DND-41 (cell line): ENCODE measurements at regions not wholly inside any gene's neighbourhood (a gene's known extent, or its start where the extent isn't known, plus 50 kb on each side); places are given as distances from the start of the nearest gene placed in this dataset.

Experiments
- ATAC-seq: fragments of 200-7000 bp; cut with Tn5 transposase; 3 replicates; pipeline ENCODE4 v1.9.1; 2021; ENCODE audit warnings: low read depth; ENCODE audit not compliant: insufficient read depth
- DNase-seq: peaks from one replicate; pipeline ENCODE4 v3.0.0-alpha.2; 2020
- H2AFZ ChIP-seq: 2 replicates; pipeline ENCODE4 v1.6.0; 2012; ENCODE audit warnings: low read depth, low read length
- H3K27ac ChIP-seq: 2 replicates; pipeline ENCODE4 v1.5.1; 2012; ENCODE audit warnings: low read length, inconsistent platforms
- H3K27me3 ChIP-seq: fragments of 200-600 bp; sonication (generic); 2 replicates; pipeline ENCODE4 v1.6.0; 2012; ENCODE audit warnings: low read length, mild to moderate bottlenecking, inconsistent platforms; ENCODE audit not compliant: insufficient read depth, poor library complexity
- H3K36me3 ChIP-seq: 2 replicates; pipeline ENCODE4 v1.5.1; 2012; ENCODE audit warnings: low read length, inconsistent platforms; ENCODE audit not compliant: insufficient read depth
- H3K4me1 ChIP-seq: 2 replicates; pipeline ENCODE4 v1.5.1; 2012; ENCODE audit warnings: mild to moderate bottlenecking, low read length; ENCODE audit not compliant: insufficient read depth
- H3K4me2 ChIP-seq: 2 replicates; pipeline ENCODE4 v1.6.0; 2012; ENCODE audit warnings: mild to moderate bottlenecking, moderate library complexity, low read length, inconsistent platforms; ENCODE audit not compliant: insufficient read depth
- H3K4me3 ChIP-seq, 2 experiments: fragments of 200-600 bp in 1 of 2; shearing (Covaris generic) in 1 of 2; 2 replicates each; pipeline ENCODE4 v1.5.1; 2012 to 2016; ENCODE audit warnings: inconsistent platforms in 2 of 2, low read length in 2 of 2, mild to moderate bottlenecking in 2 of 2, low read depth in 1 of 2, moderate library complexity in 1 of 2
- H3K79me2 ChIP-seq: 2 replicates; pipeline ENCODE4 v1.6.0; 2012; ENCODE audit warnings: low read length, inconsistent platforms; ENCODE audit not compliant: insufficient read depth
- H3K9ac ChIP-seq: 2 replicates; pipeline ENCODE4 v1.6.0; 2012; ENCODE audit warnings: low read depth, mild to moderate bottlenecking, inconsistent platforms, low read length, moderate library complexity
- H3K9me3 ChIP-seq: 2 replicates; pipeline ENCODE4 v1.5.1; 2012; ENCODE audit warnings: low read length, moderate library complexity, mild to moderate bottlenecking, inconsistent platforms; ENCODE audit not compliant: insufficient read depth, severe bottlenecking
- H4K20me1 ChIP-seq: 2 replicates; pipeline ENCODE4 v1.6.0; 2012; ENCODE audit warnings: low read length; ENCODE audit not compliant: insufficient read depth
- EZH2 ChIP-seq: IDR thresholded peaks from 3 replicates; pipeline ENCODE4 v1.6.1; 2012; ENCODE audit warnings: borderline replicate concordance, low read depth, mild to moderate bottlenecking, moderate library complexity, low read length, inconsistent platforms; ENCODE audit not compliant: severe bottlenecking
- TF ChIP-seq, protein P1 (sequence below): IDR thresholded peaks from 2 replicates; pipeline ENCODE4 v1.5.1; 2012; ENCODE audit warnings: borderline replicate concordance, low read length, moderate library complexity, mild to moderate bottlenecking; ENCODE audit not compliant: poor library complexity, severe bottlenecking; ENCODE audit errors: extremely low read depth

DNA sequence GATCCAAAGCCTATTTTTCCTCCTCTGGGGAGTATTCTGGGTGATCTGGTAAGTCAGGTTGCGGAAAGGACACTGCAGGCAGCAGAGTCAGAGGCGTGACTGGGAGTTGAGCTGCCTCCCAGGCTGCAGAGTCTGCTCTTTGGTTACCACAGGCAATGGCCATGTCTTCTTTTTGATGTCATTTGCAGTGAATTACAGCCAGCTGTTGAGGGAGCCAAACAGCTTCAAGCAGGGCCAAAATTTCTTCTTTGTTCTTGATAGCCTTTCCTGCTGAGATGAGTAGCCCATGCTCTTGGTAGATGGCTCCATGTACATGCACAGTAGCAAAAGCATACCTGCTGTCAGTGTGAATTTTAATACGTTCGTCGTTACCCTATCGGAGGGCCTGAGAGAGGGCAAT is 116.6 kb upstream of the PZP start:
- no peak overlapping the region for H3K9ac ChIP-seq
- H3K4me3 ChIP-seq: no peak overlapping the region
- DNase-seq: no peak
- H3K4me1 ChIP-seq: no peaks in the 10 kb centered on the region
- H3K79me2 ChIP-seq: no peaks in the 10 kb centered on the region
- H3K9me3 ChIP-seq: no peaks in the 10 kb centered on the region
- no peaks in the 10 kb centered on the region for H4K20me1 ChIP-seq
- H3K27me3 ChIP-seq: no peaks in the 10 kb centered on the region
- no peak overlapping the region for H2AFZ ChIP-seq
- TF ChIP-seq EZH2: no peak
- TF ChIP-seq, protein P1, sequence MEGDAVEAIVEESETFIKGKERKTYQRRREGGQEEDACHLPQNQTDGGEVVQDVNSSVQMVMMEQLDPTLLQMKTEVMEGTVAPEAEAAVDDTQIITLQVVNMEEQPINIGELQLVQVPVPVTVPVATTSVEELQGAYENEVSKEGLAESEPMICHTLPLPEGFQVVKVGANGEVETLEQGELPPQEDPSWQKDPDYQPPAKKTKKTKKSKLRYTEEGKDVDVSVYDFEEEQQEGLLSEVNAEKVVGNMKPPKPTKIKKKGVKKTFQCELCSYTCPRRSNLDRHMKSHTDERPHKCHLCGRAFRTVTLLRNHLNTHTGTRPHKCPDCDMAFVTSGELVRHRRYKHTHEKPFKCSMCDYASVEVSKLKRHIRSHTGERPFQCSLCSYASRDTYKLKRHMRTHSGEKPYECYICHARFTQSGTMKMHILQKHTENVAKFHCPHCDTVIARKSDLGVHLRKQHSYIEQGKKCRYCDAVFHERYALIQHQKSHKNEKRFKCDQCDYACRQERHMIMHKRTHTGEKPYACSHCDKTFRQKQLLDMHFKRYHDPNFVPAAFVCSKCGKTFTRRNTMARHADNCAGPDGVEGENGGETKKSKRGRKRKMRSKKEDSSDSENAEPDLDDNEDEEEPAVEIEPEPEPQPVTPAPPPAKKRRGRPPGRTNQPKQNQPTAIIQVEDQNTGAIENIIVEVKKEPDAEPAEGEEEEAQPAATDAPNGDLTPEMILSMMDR: no peak
- no peak for ATAC-seq
- no peak overlapping the region for H3K27ac ChIP-seq
- H3K4me2 ChIP-seq: no peak overlapping the region
- no peaks in the 10 kb centered on the region for H3K36me3 ChIP-seq

DNA sequence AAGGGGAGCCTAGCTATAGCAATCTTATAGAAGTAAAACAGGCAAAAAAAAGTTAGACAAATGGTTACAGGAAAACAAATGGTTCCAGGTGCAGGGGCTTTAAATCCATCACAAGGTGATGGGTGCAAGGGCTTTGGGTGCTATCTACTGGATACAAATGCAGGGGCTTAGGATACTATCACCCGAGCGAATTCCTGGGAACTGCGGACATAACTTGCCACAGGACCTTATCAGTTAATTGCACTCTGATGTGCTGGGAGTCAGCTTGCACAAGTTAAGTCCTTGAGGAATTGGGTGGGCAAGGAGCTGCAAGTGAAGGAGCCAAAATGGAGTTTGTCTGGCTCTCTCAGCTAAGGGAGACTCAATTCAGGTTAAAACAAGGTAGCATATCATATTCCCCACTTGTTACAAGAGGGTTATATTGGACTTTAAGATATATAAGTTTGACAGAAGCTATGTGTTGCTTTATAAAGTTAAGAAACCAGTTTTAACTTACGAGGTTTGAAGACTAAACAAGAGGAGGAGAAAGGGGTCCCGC is 115.0 kb upstream of the PZP start:
- H2AFZ ChIP-seq: no peak overlapping the region
- H3K9me3 ChIP-seq: no peaks in the 10 kb centered on the region
- H3K4me2 ChIP-seq: no peak overlapping the region
- H4K20me1 ChIP-seq: no peaks in the 10 kb centered on the region
- H3K4me3 ChIP-seq: no peak overlapping the region
- no peak overlapping the region for H3K9ac ChIP-seq
- H3K4me1 ChIP-seq: no peaks in the 10 kb centered on the region
- ATAC-seq (no peak), DNase-seq (no peak)
- no peaks in the 10 kb centered on the region for H3K79me2 ChIP-seq
- H3K27ac ChIP-seq: no peak overlapping the region
- no peaks in the 10 kb centered on the region for H3K27me3 ChIP-seq
- H3K36me3 ChIP-seq: no peaks in the 10 kb centered on the region
- TF ChIP-seq EZH2: no peak
- TF ChIP-seq, protein P1: no peak

DNA sequence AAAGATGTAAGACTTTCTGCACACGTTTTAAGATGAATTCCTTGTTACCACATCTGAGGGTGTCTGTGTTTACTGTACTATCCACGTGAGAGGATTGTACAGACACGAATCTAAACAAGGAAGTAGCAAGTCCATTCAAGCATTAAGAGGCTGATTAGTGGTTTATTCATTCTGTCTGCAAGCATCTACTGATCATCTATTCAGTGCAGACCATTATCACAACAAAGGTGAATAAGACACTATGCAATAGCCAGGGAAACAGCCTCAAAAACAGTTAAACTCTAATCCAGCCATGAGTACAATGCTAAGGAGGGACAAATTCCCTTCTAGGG is 111.6 kb upstream of the PZP start:
- Histone ChIP-seq H3K36me3 (no peaks in the 10 kb centered on the region), H3K4me1 (no peaks in the 10 kb centered on the region), H3K27me3 (no peaks in the 10 kb centered on the region), H3K27ac (no peak overlapping the region), H3K9me3 (no peaks in the 10 kb centered on the region), H2AFZ (no peak overlapping the region), H3K9ac (no peak overlapping the region), H4K20me1 (no peaks in the 10 kb centered on the region), H3K4me3 (no peak overlapping the region), H3K4me2 (no peak overlapping the region), H3K79me2 (no peaks in the 10 kb centered on the region)
- no peak for ATAC-seq
- DNase-seq: no peak
- TF ChIP-seq, protein P1: no peak
- no peak for TF ChIP-seq EZH2
